ENCODE measurements at regions not wholly inside any gene's neighbourhood (a gene's known extent, or its start where the extent isn't known, plus 50 kb on each side); places are given as distances from the start of the nearest gene placed in this dataset.
"Not testable (repeated sequence)": the region's sequence is repeated elsewhere in the genome, so short reads cannot be mapped to it uniquely, and the experiment has no call there.

GRCh38 chr7:66456431-66456830 is 172.2 kb upstream of the KCTD7 start:
- H3K4me1 ChIP-seq (ENCODE audit: control insufficient read depth, insufficient read depth, low read length); H3K9me3 ChIP-seq (ENCODE audit: control insufficient read depth, low read length); H3K4me3 ChIP-seq (ENCODE audit: insufficient read depth, low read depth, low read length); H3K27me3 ChIP-seq (ENCODE audit: control insufficient read depth, insufficient read depth, low read length, poor library complexity, severe bottlenecking); H3K36me3 ChIP-seq (ENCODE audit: control insufficient read depth, insufficient read depth, low read length); H3K27ac ChIP-seq (ENCODE audit: insufficient read depth, low read depth, low read length, poor library complexity, severe bottlenecking): not testable (repeated sequence)
- 93 to 95% methylated on average over 2 of the region's 2 CpGs for WGBS, 2 experiments

- not testable (repeated sequence) for H3K36me3 ChIP-seq (ENCODE audit: control insufficient read depth, insufficient read depth, low read length); H3K27me3 ChIP-seq (ENCODE audit: control insufficient read depth, insufficient read depth, low read length, poor library complexity, severe bottlenecking); H3K9me3 ChIP-seq (ENCODE audit: control insufficient read depth, low read length); H3K4me3 ChIP-seq (ENCODE audit: insufficient read depth, low read depth, low read length); H3K4me1 ChIP-seq (ENCODE audit: control insufficient read depth, insufficient read depth, low read length); H3K27ac ChIP-seq (ENCODE audit: insufficient read depth, low read depth, low read length, poor library complexity, severe bottlenecking)
- WGBS, 2 experiments: 93 to 94% methylated on average over 3 of the region's 5 CpGs
Measured at GRCh38 chr7:66458991-66459390, 169.7 kb upstream of the KCTD7 start.

DNA sequence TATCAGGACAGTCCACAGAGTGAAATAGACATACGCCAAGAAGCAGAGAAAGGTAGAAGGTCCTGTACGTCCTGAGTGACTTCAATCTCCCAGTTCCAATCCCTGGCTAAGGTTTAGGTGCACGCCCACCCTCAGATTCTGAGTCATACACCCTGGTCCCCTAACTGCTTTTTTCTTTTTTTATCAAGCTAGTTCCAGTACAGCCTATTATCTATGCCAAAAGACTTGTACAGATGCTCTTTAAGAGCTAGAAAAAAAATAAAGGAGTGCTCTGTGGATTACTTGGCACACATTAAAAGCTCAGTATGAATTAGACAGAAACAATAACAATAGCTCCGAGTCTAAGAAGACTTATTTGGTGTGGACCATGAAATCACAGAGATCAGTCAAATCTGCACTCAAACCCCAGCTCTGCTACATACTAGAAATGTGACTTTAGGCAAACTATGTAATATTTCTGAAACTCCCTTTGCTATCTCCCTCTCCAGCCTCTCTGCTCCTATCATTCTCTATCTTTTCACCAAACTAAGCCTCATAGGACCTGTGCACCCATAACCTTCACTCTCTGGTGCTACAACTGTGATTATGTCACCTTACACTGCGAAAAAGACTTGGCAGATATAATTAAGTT is 168.8 kb upstream of the KCTD7 start:
- H3K27me3 ChIP-seq (ENCODE audit: control insufficient read depth, insufficient read depth, low read length, poor library complexity, severe bottlenecking); H3K4me1 ChIP-seq (ENCODE audit: control insufficient read depth, insufficient read depth, low read length); H3K9me3 ChIP-seq (ENCODE audit: control insufficient read depth, low read length); H3K36me3 ChIP-seq (ENCODE audit: control insufficient read depth, insufficient read depth, low read length); H3K4me3 ChIP-seq (ENCODE audit: insufficient read depth, low read depth, low read length); H3K27ac ChIP-seq (ENCODE audit: insufficient read depth, low read depth, low read length, poor library complexity, severe bottlenecking): not testable (repeated sequence)
- WGBS, 2 experiments: 90 to 94% methylated on average over 4 to 5 of the region's 5 CpGs

DNA sequence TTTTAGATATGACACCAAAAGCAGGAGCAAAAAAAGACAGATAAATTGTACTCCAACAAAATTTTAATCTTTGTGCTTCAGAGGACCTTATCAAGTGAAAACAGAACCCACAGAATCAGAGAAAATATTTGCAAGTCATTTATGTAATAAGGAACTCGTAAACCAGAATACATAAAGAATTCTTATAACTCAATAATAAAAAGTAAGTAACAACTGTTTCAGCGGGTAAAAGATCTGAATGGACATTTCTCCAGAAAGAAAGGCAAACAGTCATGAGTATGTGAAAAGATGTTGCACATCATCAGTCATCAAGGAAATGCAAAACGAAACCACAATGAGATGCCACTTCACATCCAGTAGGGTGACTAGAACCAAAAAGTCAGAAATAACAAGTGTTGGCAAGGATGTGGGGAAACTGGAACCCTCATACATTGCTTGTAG is 167.7 kb upstream of the KCTD7 start:
- H3K4me1 ChIP-seq (ENCODE audit: control insufficient read depth, insufficient read depth, low read length): no peaks in the 10 kb centered on the region
- H3K9me3 ChIP-seq (ENCODE audit: control insufficient read depth, low read length): no peaks in the 10 kb centered on the region
- no peak overlapping the region for H3K4me3 ChIP-seq (ENCODE audit: insufficient read depth, low read depth, low read length)
- H3K27me3 ChIP-seq (ENCODE audit: control insufficient read depth, insufficient read depth, low read length, poor library complexity, severe bottlenecking): no peaks in the 10 kb centered on the region
- 93 to 95% methylated on average over 1 to 3 of the region's 3 CpGs for WGBS, 2 experiments
- no peak overlapping the region for H3K27ac ChIP-seq (ENCODE audit: insufficient read depth, low read depth, low read length, poor library complexity, severe bottlenecking)
- H3K36me3 ChIP-seq (ENCODE audit: control insufficient read depth, insufficient read depth, low read length): no peaks in the 10 kb centered on the region

- WGBS, 2 experiments: 95 to 100% methylated on average over 3 to 4 of the region's 4 CpGs
- H3K4me3 ChIP-seq (ENCODE audit: insufficient read depth, low read depth, low read length); H3K4me1 ChIP-seq (ENCODE audit: control insufficient read depth, insufficient read depth, low read length); H3K27me3 ChIP-seq (ENCODE audit: control insufficient read depth, insufficient read depth, low read length, poor library complexity, severe bottlenecking); H3K27ac ChIP-seq (ENCODE audit: insufficient read depth, low read depth, low read length, poor library complexity, severe bottlenecking); H3K36me3 ChIP-seq (ENCODE audit: control insufficient read depth, insufficient read depth, low read length); H3K9me3 ChIP-seq (ENCODE audit: control insufficient read depth, low read length): not testable (repeated sequence)
Measured at GRCh38 chr7:66461397-66461796, 167.3 kb upstream of the KCTD7 start.

GRCh38 chr7:66462831-66463230 is 165.8 kb upstream of the KCTD7 start:
- not testable (repeated sequence) for H3K4me1 ChIP-seq (ENCODE audit: control insufficient read depth, insufficient read depth, low read length); H3K36me3 ChIP-seq (ENCODE audit: control insufficient read depth, insufficient read depth, low read length); H3K9me3 ChIP-seq (ENCODE audit: control insufficient read depth, low read length); H3K27ac ChIP-seq (ENCODE audit: insufficient read depth, low read depth, low read length, poor library complexity, severe bottlenecking); H3K4me3 ChIP-seq (ENCODE audit: insufficient read depth, low read depth, low read length); H3K27me3 ChIP-seq (ENCODE audit: control insufficient read depth, insufficient read depth, low read length, poor library complexity, severe bottlenecking)
- 89 to 90% methylated on average over 4 of the region's 4 CpGs for WGBS, 2 experiments

- H3K36me3 ChIP-seq (ENCODE audit: control insufficient read depth, insufficient read depth, low read length): no peaks in the 10 kb centered on the region
- WGBS, 2 experiments: 94% methylated on average over 3 to 5 of the region's 6 CpGs
- no peak overlapping the region for H3K27ac ChIP-seq (ENCODE audit: insufficient read depth, low read depth, low read length, poor library complexity, severe bottlenecking)
- H3K4me1 ChIP-seq (ENCODE audit: control insufficient read depth, insufficient read depth, low read length): no peaks in the 10 kb centered on the region
- H3K4me3 ChIP-seq (ENCODE audit: insufficient read depth, low read depth, low read length): no peak overlapping the region
- H3K27me3 ChIP-seq (ENCODE audit: control insufficient read depth, insufficient read depth, low read length, poor library complexity, severe bottlenecking): no peaks in the 10 kb centered on the region
- H3K9me3 ChIP-seq (ENCODE audit: control insufficient read depth, low read length): no peaks in the 10 kb centered on the region
Measured at GRCh38 chr7:66464059-66464458, 164.6 kb upstream of the KCTD7 start.

- no peak overlapping the region for H3K27ac ChIP-seq (ENCODE audit: insufficient read depth, low read depth, low read length, poor library complexity, severe bottlenecking)
- no peaks in the 10 kb centered on the region for H3K36me3 ChIP-seq (ENCODE audit: control insufficient read depth, insufficient read depth, low read length)
- H3K4me3 ChIP-seq (ENCODE audit: insufficient read depth, low read depth, low read length): no peak overlapping the region
- no peaks in the 10 kb centered on the region for H3K9me3 ChIP-seq (ENCODE audit: control insufficient read depth, low read length)
- H3K27me3 ChIP-seq (ENCODE audit: control insufficient read depth, insufficient read depth, low read length, poor library complexity, severe bottlenecking): no peaks in the 10 kb centered on the region
- H3K4me1 ChIP-seq (ENCODE audit: control insufficient read depth, insufficient read depth, low read length): no peaks in the 10 kb centered on the region
- WGBS, 2 experiments: 96 to 99% methylated on average over 6 to 7 of the region's 8 CpGs
Measured at GRCh38 chr7:66466081-66466600, 162.5 kb upstream of the KCTD7 start.

GRCh38 chr7:66467887-66468286 is 160.8 kb upstream of the KCTD7 start:
- Histone ChIP-seq H3K27me3 (ENCODE audit: control insufficient read depth, insufficient read depth, low read length, poor library complexity, severe bottlenecking) (no peaks in the 10 kb centered on the region), H3K4me3 (ENCODE audit: insufficient read depth, low read depth, low read length) (no peak overlapping the region), H3K4me1 (ENCODE audit: control insufficient read depth, insufficient read depth, low read length) (no peaks in the 10 kb centered on the region), H3K27ac (ENCODE audit: insufficient read depth, low read depth, low read length, poor library complexity, severe bottlenecking) (no peak overlapping the region), H3K36me3 (ENCODE audit: control insufficient read depth, insufficient read depth, low read length) (no peaks in the 10 kb centered on the region), H3K9me3 (ENCODE audit: control insufficient read depth, low read length) (no peaks in the 10 kb centered on the region)
- WGBS, 2 experiments: 80 to 98% methylated on average over 2 of the region's 2 CpGs

DNA sequence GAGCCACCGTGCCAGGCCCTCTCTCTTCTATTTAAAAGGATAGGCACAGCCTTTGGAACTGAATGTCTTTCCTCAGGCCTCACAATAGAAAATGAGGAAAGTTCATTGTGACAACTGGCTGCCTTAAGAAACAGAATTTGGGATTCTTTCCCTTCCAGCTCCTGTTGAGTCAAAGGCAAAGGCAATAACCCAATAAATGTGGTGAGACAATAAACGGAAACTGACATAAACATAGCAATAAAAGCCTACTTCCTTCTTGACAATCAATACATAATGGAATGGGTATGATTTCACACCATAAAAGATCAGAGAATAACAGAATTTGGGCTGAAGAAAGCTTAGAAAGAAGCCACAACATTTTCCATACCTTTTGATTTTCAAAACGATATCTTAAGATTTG is 155.6 kb upstream of the KCTD7 start:
- not testable (repeated sequence) for H3K27me3 ChIP-seq (ENCODE audit: control insufficient read depth, insufficient read depth, low read length, poor library complexity, severe bottlenecking); H3K36me3 ChIP-seq (ENCODE audit: control insufficient read depth, insufficient read depth, low read length); H3K9me3 ChIP-seq (ENCODE audit: control insufficient read depth, low read length); H3K4me1 ChIP-seq (ENCODE audit: control insufficient read depth, insufficient read depth, low read length); H3K27ac ChIP-seq (ENCODE audit: insufficient read depth, low read depth, low read length, poor library complexity, severe bottlenecking); H3K4me3 ChIP-seq (ENCODE audit: insufficient read depth, low read depth, low read length)
- 87 to 94% methylated on average over 2 to 3 of the region's 3 CpGs for WGBS, 2 experiments

GRCh38 chr7:66474441-66474840 is 154.2 kb upstream of the KCTD7 start:
- 95% methylated on average over 45 of the region's 45 CpGs for WGBS, 2 experiments
- Histone ChIP-seq H3K4me1 (ENCODE audit: control insufficient read depth, insufficient read depth, low read length) (no peaks in the 10 kb centered on the region), H3K36me3 (ENCODE audit: control insufficient read depth, insufficient read depth, low read length) (no peaks in the 10 kb centered on the region), H3K4me3 (ENCODE audit: insufficient read depth, low read depth, low read length) (no peak overlapping the region), H3K27me3 (ENCODE audit: control insufficient read depth, insufficient read depth, low read length, poor library complexity, severe bottlenecking) (no peaks in the 10 kb centered on the region), H3K27ac (ENCODE audit: insufficient read depth, low read depth, low read length, poor library complexity, severe bottlenecking) (no peak overlapping the region), H3K9me3 (ENCODE audit: control insufficient read depth, low read length) (no peaks in the 10 kb centered on the region)

All from ectodermal cell (in vitro differentiated cells).